ENCODE measurements at regions not wholly inside any gene's neighbourhood (a gene's known extent, or its start where the extent isn't known, plus 50 kb on each side); places are given as distances from the start of the nearest gene placed in this dataset.
"Not testable (repeated sequence)": the region's sequence is repeated elsewhere in the genome, so short reads cannot be mapped to it uniquely, and the experiment has no call there.

DNA sequence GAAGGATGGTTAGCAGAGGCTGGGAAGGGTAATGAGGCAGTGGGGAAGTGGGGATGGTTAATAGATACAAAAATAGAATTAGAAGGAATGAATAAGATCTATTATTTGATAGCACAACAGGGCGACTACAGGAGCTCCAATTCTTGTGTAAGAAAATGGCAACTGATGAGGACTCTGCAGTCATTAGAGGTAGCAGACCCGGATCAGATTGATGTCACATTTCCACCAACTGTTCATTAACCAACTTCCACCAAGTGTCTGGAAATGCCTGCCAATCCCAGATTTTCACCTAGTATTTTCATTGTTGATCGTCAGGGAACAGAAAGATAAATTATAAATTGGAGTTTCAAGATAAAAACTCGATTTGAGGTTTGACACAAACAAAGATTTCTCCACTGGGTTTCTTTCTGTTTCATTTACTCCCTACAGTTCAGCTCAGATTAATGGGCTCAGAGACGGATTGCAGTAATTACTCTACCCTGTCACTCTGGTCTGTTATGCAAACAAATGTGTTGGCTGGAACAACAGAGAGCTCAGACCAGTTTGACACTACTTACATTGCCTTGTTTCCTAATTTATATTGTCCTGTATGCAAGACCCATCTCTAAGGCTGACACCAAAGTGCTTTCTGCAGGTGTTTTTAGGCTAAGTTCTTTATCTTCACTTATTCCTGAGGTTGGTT is 909.2 kb upstream of the PRKX start:
- DNase-seq (ENCODE audit: insufficient read length, low spot score) (no peak), FAIRE-seq (no peak)

DNA sequence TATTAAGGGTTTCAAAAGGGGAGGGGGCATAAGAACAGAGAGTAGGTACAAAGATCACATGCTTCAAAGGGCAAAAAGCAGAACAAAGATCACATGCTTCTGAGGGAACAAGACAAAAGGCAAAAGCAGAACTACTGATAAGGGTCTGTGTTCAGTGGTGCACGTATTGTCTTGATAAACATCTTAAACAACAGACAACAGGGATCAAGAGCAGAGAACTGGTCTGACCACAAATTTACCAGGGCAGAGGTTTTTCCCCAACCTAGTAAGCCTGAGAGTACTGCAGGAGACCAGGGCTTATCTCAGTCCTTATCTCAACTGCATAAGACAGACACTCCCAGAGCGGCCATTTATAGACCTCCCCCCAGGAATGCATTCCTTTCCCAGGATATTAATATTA is 900.2 kb upstream of the PRKX start:
- DNase-seq (ENCODE audit: insufficient read length, low spot score); FAIRE-seq: not testable (repeated sequence)

DNA sequence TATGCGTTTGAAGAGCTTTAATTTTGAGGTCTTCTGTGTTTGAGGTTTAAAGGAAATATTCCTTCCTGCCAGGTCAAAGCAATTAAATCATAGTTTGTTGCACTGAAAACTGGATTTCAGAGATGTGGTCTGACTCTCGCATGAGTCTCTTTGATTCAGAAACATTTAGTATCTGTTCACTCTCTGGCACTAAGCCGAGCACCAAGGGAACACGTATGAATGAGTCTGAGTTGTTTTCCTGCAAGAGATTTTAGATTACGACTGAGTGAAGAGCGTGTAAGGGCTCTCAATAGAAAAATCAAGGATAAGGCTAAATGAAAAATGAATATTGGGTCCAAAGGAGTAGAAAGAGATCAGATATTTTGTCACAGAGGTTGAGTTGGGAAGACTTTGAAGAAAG is 875.4 kb upstream of the PRKX start:
- DNase-seq (ENCODE audit: insufficient read length, low spot score) (no peak), FAIRE-seq (no peak)

DNA sequence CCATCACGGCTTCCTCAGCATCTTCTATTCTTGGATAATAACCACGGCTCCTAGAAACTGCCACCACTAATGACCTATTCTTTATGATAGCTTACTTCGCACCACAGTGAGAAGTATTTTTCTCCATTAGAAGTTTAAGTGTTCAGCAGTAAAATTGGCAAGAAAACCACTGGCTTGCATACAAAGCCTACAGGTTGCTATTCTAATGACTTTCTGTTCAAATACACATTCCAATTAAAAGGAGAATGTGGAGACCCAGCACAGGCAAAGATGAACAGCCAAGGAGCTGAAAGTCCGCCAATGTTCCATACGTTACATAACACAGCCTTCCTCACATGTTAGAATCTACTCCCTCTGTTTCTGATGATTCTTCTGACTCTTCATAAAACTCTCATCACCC is 875.0 kb upstream of the PRKX start:
- FAIRE-seq (no peak), DNase-seq (ENCODE audit: insufficient read length, low spot score) (no peak)

DNA sequence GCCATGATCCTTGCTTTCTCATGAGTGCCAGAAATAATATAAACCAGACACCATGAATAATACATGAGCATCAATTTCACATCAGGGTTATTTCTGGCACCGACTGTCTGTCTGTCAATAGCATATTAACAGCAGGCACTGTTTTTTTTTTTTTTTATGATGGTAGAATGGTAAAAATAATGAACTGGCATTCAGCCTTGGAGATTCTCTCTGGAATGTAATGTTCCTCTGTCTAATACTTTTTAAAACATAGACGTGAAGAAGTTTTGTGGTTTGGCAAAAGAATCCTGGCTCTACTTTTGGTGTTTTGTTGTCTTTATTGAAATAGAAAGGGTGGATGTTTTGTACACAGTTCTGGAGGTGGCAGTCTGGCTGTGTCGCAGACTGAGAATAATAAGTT is 874.6 kb upstream of the PRKX start:
- DNase-seq (ENCODE audit: insufficient read length, low spot score) (no peak), FAIRE-seq (no peak)

DNA sequence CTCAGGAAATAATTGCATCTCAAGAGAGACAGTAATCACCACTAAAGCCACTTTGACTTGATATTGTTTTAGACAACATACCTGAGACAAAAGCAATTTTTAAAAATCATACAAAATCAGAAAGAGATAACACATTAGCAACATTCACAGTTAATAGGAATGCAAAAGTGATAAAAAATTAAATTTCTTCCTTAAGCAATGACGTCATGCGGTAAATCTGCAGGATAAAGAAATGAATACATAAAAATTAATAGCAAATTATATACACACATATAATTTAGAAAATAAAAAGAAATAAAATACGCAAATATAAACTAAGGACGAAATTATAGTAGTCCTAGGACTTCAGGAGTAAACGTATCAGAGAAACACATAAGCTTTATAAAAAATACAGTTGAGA is 866.5 kb upstream of the PRKX start:
- FAIRE-seq: no peak

DNA sequence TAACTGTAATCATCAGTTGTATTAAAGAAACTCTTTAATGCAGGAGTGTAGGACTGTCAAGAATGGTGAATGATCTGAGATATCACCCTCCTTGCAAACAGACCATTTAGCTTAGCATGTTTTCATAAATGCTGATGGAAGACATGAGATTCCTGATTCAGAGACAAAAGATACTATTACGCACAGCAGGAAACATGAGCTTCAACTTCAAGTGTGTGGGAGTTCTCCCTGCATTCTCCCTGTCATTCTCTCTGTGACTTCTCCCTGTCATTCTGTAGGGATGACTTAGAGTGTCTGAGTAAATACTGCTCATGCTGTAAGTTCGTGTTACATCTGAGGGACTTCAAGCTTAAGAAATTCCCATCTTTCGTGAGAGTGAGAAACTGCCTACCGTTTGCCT is 866.0 kb upstream of the PRKX start:
- no peak for DNase-seq (ENCODE audit: insufficient read length, low spot score)
- FAIRE-seq: no peak

More for the DNA sequence above, 866.5 kb upstream of the PRKX start:
- no peak for DNase-seq (ENCODE audit: insufficient read length, low spot score)

DNA sequence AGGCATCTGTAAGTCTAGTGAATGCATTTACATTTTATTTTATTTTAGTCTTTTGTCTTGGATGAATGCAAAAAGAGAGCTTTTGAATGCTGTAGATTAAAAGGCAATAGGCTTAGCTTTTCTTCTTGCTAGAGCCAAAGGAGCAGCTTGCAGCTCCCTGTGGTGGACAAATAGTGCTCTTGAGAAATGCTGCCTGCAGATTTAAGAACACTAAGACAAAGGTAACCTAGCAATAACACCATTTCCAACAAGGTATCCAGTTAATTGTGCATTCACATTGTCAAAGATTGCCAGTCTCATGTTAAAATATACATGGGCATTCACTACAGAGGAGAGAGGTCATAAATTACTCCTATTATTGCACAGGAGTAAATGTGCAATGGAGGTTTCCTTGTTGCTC is 859.2 kb upstream of the PRKX start:
- FAIRE-seq (no peak), DNase-seq (ENCODE audit: insufficient read length, low spot score) (no peak)

DNA sequence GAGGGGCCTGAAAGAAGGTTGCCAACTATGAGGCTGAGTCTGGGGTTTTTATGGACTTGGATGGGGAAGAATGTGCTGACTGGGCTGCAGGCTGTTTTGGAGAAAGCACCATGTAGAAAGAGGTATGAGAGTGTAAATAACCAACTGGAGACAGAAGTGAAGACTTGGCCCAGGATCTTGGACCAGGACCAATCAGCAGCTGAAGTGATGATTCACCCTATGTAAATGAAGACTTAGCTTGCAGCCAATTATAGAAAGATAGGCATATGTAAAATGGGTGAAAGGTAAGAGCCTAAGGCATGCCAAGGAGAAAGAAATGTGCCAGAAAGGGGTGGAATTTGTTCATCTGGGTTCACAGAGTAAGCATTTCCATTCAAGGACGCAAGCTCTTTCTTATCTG is 856.7 kb upstream of the PRKX start:
- no peak for FAIRE-seq
- DNase-seq (ENCODE audit: insufficient read length, low spot score): no peak

DNA sequence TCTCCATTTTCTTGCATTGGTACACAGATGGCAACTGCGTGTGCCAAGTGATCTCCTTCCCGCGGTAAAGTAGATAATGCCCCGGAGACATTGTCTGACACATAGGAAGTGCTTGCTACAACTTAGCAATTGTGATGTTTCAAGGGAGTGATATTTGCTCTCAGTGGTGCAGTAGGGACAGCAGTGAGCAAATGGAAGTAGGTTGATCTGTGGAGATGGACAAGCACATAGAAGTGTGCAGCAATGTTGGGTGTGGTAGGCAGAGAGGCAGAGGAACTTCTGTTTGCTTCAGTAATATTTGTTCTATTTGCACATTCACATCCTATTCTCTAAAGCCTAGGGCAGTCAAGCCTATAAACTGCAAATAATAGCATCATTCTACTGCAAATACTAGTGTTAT is 846.7 kb upstream of the PRKX start:
- no peak for FAIRE-seq

DNA sequence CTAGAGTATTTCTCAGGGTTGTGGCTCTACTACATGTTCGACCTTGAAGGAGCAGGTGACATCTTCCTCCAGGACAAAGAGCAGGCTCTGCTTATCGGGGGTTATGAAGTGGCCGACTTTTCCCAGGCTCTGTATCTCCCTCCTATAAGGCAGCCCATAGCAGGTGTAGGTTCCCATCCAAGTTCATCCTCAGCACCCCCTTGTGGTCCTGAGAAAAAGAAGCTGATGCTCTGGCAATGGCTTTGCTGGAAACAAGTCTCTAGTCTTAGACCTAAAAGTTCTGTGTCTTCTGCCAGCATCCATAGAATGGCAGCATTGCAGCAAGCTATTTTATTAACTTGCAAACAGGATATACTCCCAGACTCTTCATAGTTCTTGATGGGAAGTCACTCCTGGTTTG is 836.6 kb upstream of the PRKX start:
- DNase-seq (ENCODE audit: insufficient read length, low spot score) (no peak), FAIRE-seq (no peak)

More for the DNA sequence above, 846.7 kb upstream of the PRKX start:
- DNase-seq (ENCODE audit: insufficient read length, low spot score): no peak

DNA sequence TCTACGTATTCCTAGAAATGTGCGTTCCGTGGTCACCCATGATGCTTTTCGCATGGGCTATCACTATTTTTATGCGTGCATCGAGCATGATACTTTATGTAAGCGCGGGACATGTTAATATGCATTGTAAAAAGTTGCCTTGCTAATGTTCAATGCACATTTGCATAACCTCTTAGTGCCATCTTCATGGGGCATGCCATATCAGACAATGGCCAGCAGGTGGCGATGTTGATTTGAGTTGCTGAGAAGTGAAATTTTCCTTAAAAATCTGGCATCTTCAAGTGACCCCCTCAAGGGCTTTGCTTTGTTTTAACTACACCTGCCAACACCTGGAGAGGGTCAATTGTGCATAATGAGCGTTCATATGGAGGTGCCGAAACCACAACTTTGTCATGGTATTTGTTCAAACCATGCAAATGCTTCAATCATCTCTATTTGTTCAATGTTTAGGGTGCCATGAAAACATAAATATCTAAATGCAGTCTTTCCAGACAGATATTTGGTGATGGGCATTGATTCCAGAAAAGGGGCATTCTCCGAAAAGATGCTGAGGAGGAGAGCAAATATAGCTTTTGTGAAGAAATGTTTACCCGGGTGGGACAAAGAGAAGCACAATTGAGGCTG is 833.9 kb upstream of the PRKX start:
- DNase-seq (ENCODE audit: insufficient read length, low spot score): no peak

DNA sequence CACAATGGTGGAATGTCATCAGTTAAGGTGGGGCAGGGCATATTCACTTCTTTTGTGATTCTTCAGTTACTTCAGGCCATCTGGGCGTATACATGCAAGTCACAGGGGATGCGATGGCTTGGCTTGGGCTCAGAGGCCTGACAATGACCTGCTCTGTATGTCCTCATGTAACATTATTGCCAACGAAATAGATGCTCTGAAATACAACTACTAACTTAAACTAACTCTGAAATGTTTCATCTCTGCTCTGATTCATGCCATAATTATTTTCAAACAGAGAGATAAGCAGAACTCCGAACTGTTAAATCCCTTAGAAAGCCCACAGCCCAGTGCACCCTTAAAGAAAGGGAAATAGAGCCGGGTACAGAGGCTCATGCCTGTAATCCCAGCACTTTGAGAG is 832.7 kb upstream of the PRKX start:
- not testable (repeated sequence) for FAIRE-seq; DNase-seq (ENCODE audit: insufficient read length, low spot score)

More for the DNA sequence above, 833.9 kb upstream of the PRKX start:
- FAIRE-seq: no peak

DNA sequence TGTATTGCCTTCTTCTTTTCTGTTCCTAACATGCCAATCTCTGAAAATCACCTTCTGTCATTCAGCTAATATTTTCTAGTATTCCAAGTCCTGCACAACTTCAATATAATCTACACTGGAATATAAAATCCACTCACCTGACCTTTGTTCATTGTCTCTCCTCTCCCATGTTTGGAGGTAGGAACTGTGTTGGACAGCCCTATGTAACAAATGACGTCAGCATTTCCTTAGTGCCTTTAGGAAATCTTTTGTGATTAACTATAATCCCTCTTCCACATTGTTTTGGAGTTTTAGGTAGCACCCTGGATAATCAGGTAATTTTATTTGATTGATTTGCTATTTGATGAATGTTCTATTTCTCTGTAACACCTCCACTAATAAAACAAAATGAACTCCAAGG is 814.8 kb upstream of the PRKX start:
- DNase-seq (ENCODE audit: insufficient read length, low spot score) (no peak), FAIRE-seq (no peak)

DNA sequence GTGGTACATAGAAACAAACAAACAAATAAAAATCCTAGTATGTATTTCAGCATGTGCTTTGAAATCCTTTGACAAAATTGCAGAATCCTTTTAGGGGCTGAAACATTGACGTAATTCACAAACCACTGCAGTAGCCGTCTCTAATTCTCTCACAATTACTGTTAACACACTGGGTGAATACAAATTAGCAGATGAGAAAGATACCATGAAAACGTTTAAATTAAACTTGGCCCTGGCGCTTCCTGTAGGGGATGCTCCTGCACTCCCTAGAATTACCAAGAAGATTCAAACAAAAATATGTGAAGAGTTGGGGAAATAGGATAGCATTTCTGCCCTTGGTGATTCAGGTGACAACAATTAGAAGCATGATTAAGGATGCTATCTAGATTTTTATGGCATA is 772.5 kb upstream of the PRKX start:
- DNase-seq (ENCODE audit: insufficient read length, low spot score): no peak

DNA sequence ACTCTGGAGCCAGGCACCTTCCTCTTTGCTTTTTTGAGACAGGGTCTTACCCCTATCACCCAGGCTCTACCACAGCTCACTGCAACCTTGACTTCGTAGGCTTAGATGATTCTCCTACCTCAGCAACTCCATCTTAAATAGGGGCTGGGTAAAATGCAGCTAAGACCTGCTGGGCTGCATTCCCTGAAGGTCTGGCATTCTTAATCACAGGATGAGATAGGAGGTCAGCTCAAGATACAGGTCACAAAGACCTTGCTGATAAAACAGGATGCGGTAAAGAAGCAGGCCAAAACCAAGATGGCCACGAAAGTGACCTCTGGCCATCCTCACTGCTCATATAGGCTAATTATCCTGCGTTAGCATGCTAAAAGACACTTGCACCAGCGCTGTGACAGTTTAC is 770.8 kb upstream of the PRKX start:
- no peak for FAIRE-seq
- DNase-seq (ENCODE audit: insufficient read length, low spot score): no peak

More for the DNA sequence above, 772.5 kb upstream of the PRKX start:
- FAIRE-seq: no peak

DNA sequence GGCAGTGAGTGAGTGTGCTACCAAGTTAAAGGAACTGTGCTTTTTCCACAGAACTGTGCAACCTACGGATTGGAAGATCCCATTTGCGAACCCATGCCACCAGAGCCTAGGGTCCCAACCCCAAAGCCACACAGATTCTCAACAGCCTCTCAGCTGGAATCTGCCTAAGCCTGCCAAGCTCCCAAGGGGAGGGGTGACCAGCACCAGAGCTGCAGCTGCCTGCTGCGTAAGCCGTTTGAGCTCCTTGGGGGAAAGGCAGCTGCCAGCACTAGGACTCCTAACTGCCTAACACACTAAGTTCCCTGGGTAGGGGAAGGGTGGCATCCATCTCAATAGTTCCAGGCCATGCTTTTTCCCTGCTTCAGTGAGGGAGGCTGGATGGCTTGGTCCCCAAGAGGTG is 738.1 kb upstream of the PRKX start:
- DNase-seq (ENCODE audit: insufficient read length, low spot score) (no peak), FAIRE-seq (no peak)

DNA sequence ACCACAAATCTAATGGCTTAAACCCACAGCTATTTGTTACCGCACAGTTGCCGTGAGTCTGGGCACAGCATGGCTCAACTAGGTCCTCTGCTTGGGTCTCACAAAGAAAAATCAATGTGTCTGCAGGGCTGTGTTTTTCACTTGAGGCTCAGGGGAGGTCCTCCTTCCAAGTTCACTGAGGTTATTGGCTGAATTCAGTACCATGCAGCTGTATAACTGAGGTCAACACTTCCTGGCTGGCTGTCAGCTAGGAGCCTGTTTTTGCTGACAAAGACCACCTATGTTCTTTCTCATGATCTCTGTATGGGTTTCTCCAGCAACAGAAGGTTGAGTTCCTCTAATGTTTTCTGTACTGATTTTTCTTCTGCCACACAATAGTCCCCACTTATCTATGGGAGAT is 736.7 kb upstream of the PRKX start:
- no peak for FAIRE-seq
- DNase-seq (ENCODE audit: insufficient read length, low spot score): no peak

DNA sequence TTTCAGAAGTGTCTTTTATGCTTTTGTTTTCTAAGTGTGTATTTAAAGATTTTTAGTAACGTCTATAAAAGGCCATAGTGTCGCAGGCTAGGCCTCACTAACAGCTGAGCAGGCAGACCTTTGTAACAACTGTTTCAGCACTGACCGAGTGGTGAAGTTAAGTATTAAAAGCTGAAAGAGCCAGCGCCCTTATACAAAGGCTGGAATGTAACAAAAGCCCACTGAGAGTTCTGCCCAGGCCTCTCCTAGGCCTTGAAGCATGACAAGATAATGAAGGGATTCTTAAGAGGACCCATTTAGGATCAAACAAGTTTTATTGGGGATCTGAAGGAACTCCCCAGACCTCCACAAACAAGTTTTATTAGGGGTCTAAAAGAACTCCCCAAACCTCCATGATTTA is 722.5 kb upstream of the PRKX start:
- DNase-seq (ENCODE audit: insufficient read length, low spot score): no peak
- no peak for FAIRE-seq

DNA sequence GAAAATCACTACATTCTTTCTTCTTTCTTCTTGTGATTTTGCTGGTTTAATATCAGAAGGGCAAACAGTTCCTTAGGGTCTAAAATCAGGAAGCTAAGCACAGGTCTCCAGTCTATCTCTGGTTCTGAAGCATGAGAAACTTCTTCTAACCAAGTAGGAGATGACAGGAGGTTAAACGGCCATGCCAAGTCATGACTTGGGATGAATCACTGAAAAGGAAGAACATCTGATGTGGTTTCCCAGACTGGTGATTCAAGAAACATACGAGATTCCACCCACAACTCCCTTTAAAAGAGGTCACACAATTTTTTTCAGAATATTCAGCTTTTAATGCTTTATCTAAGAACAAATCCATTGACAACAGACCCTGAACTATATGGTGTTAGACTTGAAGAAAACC is 684.0 kb upstream of the PRKX start:
- FAIRE-seq: no peak

DNA sequence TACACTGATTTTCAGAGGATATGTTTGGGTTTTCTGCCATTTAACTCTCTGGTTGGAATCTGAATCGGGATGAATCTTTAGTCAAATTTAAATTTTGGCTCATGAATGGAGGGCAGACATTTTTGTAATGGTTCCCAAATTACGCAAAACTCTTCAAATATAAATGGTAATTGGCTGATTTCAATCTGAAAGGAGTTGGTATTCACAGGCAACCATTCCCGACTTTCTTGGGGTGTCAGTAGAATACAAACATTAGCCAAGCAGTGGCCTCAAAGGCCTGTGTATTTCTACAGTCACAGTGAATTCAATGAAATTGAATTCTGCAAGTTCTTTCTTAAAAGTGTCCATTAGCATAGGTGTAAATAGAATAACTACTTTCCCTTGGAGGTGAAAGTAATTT is 668.8 kb upstream of the PRKX start:
- no peak for FAIRE-seq

More for the DNA sequence above, 684.0 kb upstream of the PRKX start:
- DNase-seq (ENCODE audit: insufficient read length, low spot score): no peak

DNA sequence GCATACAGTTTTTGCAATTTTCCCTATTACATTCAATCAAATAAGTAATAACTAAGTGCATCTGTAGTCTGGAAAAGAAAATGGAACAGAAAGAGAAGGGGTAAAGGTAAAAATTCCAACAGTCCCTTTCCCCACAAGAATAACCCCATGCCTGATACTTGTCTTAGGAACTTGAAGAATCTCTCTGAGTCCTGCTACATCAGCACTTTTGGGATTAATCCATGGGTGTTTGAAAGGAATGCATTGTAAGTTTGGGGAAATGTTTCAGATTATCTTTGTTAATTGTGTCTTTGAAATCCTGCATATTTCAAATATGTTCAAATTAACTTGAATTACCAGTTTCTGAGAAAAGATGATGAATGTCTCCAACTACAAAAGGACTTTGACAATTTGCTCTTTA is 667.3 kb upstream of the PRKX start:
- no peak for DNase-seq (ENCODE audit: insufficient read length, low spot score)
- no peak for FAIRE-seq

More for the DNA sequence above, 668.8 kb upstream of the PRKX start:
- no peak for DNase-seq (ENCODE audit: insufficient read length, low spot score)

DNA sequence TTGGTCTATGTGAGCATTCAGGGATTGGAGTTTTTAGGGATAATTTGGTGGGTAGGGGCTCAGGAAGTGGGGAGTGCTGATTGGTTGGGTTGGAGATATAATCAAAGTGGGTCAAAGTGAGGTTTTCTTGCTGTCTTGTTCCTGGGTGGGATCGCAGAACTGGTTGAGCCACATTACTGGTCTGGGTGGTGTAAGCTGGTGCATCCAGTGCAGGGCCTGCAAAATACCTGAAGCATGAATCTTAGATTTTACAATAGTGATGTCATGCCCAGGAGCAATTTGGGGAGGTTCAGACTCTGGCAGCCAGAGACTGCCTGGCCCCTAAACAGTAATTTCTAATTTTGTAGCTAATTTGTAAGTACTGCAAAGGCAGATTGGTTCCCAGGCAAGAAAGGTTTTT is 665.6 kb upstream of the PRKX start:
- no peak for DNase-seq (ENCODE audit: insufficient read length, low spot score)
- FAIRE-seq: no peak

All from HTR-8/SVneo (cell line).